ENCODE measurements at regions not wholly inside any gene's neighbourhood (a gene's known extent, or its start where the extent isn't known, plus 50 kb on each side); places are given as distances from the start of the nearest gene placed in this dataset.
"Not testable (repeated sequence)": the region's sequence is repeated elsewhere in the genome, so short reads cannot be mapped to it uniquely, and the experiment has no call there.

GRCh38 chr3:15851735-15852134 is 54.0 kb upstream of the ANKRD28 start:
- no peak for DNase-seq (ENCODE audit: low spot score)

GRCh38 chr3:15858547-15859506 is 61.0 kb upstream of the ANKRD28 start:
- DNase-seq (ENCODE audit: low spot score), result peak; percentile 5

GRCh38 chr3:15859507-15860013 is 61.8 kb upstream of the ANKRD28 start:
- DNase-seq (ENCODE audit: low spot score), result peak; percentile 86

- peak; percentile 30 for DNase-seq (ENCODE audit: low spot score)
Measured at GRCh38 chr3:15860014-15860934, 62.5 kb upstream of the ANKRD28 start.

- DNase-seq (ENCODE audit: low spot score), result no peak
Measured at GRCh38 chr3:15861163-15861562, 63.4 kb upstream of the ANKRD28 start.

- DNase-seq (ENCODE audit: low spot score), result no peak
Measured at GRCh38 chr3:15872807-15873206, 75.0 kb upstream of the ANKRD28 start.

GRCh38 chr3:15873415-15873814 is 75.6 kb upstream of the ANKRD28 start:
- no peak for DNase-seq (ENCODE audit: low spot score)

GRCh38 chr3:15875016-15875689 is 77.4 kb upstream of the ANKRD28 start:
- DNase-seq (ENCODE audit: low spot score), result peak; percentile 60

GRCh38 chr3:15876669-15877068 is 78.9 kb upstream of the ANKRD28 start:
- DNase-seq (ENCODE audit: low spot score), result no peak

- DNase-seq (ENCODE audit: low spot score), result no peak
Measured at GRCh38 chr3:15877813-15878212, 80.0 kb upstream of the ANKRD28 start.

- DNase-seq (ENCODE audit: low spot score), result not testable (repeated sequence)
Measured at GRCh38 chr3:15879787-15880186, 82.0 kb upstream of the ANKRD28 start.

- DNase-seq (ENCODE audit: low spot score), result no peak
Measured at GRCh38 chr3:15882577-15882976, 84.8 kb upstream of the ANKRD28 start.

- DNase-seq (ENCODE audit: low spot score), result no peak
Measured at GRCh38 chr3:15884132-15884531, 86.4 kb upstream of the ANKRD28 start.

GRCh38 chr3:15886521-15886920 is 88.7 kb upstream of the ANKRD28 start:
- no peak for DNase-seq (ENCODE audit: low spot score)

GRCh38 chr3:15887261-15887660 is 89.5 kb upstream of the ANKRD28 start:
- DNase-seq (ENCODE audit: low spot score), result no peak

- no peak for DNase-seq (ENCODE audit: low spot score)
Measured at GRCh38 chr3:15889936-15890335, 92.2 kb upstream of the ANKRD28 start.

GRCh38 chr3:15892311-15893227 is 94.8 kb upstream of the ANKRD28 start:
- peak; percentile 16 for DNase-seq (ENCODE audit: low spot score)

GRCh38 chr3:15894382-15894781 is 96.6 kb upstream of the ANKRD28 start:
- no peak for DNase-seq (ENCODE audit: low spot score)

GRCh38 chr3:15896500-15896899 is 98.7 kb upstream of the ANKRD28 start:
- DNase-seq (ENCODE audit: low spot score), result no peak

GRCh38 chr3:15899388-15899787 is 101.6 kb upstream of the ANKRD28 start:
- peak; percentile 36 for DNase-seq (ENCODE audit: low spot score)

GRCh38 chr3:15903164-15903563 is 105.4 kb upstream of the ANKRD28 start:
- DNase-seq (ENCODE audit: low spot score), result no peak

All from hepatic stellate cell (primary cell).